Inferior parietal cortex (tissue), 1 donor: ENCODE measurements at regions not wholly inside any gene's neighbourhood (a gene's known extent, or its start where the extent isn't known, plus 50 kb on each side); places are given as distances from the start of the nearest gene placed in this dataset.

ENCODE experiments used
- DNase-seq: peaks from one replicate; pipeline ENCODE4 v3.0.0-alpha.2; 2016; ENCODE audit errors: extremely low spot score

GRCh38 chr6:91646649-91647048, 1059.8 kb upstream of the MAP3K7 start:
- no peak for DNase-seq

- no peak for DNase-seq
Measured at GRCh38 chr6:91645811-91646210, 1058.9 kb upstream of the MAP3K7 start.

- DNase-seq = no peak
Measured at GRCh38 chr6:91637217-91637616, 1050.3 kb upstream of the MAP3K7 start.

GRCh38 chr6:91634791-91635190, 1047.9 kb upstream of the MAP3K7 start:
- no peak for DNase-seq

- no peak for DNase-seq
Measured at GRCh38 chr6:91633374-91634111, 1046.7 kb upstream of the MAP3K7 start.

GRCh38 chr6:91632308-91632707, 1045.4 kb upstream of the MAP3K7 start:
- no peak for DNase-seq

GRCh38 chr6:91631227-91631626, 1044.4 kb upstream of the MAP3K7 start:
- no peak for DNase-seq

GRCh38 chr6:91626911-91627310, 1040.0 kb upstream of the MAP3K7 start:
- no peak for DNase-seq

- DNase-seq = no peak
Measured at GRCh38 chr6:91613481-91613880, 1026.6 kb upstream of the MAP3K7 start.

GRCh38 chr6:91611190-91611589, 1024.3 kb upstream of the MAP3K7 start:
- DNase-seq = no peak

GRCh38 chr6:91608428-91608827, 1021.6 kb upstream of the MAP3K7 start:
- DNase-seq = no peak

- DNase-seq = no peak
Measured at GRCh38 chr6:91606148-91606901, 1019.5 kb upstream of the MAP3K7 start.

- DNase-seq = no peak
Measured at GRCh38 chr6:91600561-91600960, 1013.7 kb upstream of the MAP3K7 start.

- DNase-seq = no peak
Measured at GRCh38 chr6:91590191-91590590, 1003.3 kb upstream of the MAP3K7 start.

GRCh38 chr6:91580635-91581034, 993.8 kb upstream of the MAP3K7 start:
- DNase-seq = no peak

- no peak for DNase-seq
Measured at GRCh38 chr6:91575032-91575431, 988.2 kb upstream of the MAP3K7 start.

- no peak for DNase-seq
Measured at GRCh38 chr6:91573826-91574416, 987.0 kb upstream of the MAP3K7 start.

GRCh38 chr6:91572878-91573277, 986.0 kb upstream of the MAP3K7 start:
- DNase-seq = no peak

- DNase-seq = no peak
Measured at GRCh38 chr6:91569071-91569470, 982.2 kb upstream of the MAP3K7 start.

- no peak for DNase-seq
Measured at GRCh38 chr6:91566467-91566866, 979.6 kb upstream of the MAP3K7 start.

GRCh38 chr6:91565207-91565606, 978.3 kb upstream of the MAP3K7 start:
- no peak for DNase-seq

- DNase-seq = no peak
Measured at GRCh38 chr6:91562955-91563354, 976.1 kb upstream of the MAP3K7 start.

- no peak for DNase-seq
Measured at GRCh38 chr6:91560409-91560808, 973.5 kb upstream of the MAP3K7 start.
